ENCODE measurements at regions not wholly inside any gene's neighbourhood (a gene's known extent, or its start where the extent isn't known, plus 50 kb on each side); places are given as distances from the start of the nearest gene placed in this dataset.
"Not testable (repeated sequence)": the region's sequence is repeated elsewhere in the genome, so short reads cannot be mapped to it uniquely, and the experiment has no call there.

GRCh38 chr5:98121036-98121936, 652.2 kb upstream of the RGMB start:
- DNase-seq (ENCODE audit: low spot score), result no peak

GRCh38 chr5:98128271-98128670, 645.2 kb upstream of the RGMB start:
- no peak for DNase-seq (ENCODE audit: low spot score)

GRCh38 chr5:98128846-98129245, 644.6 kb upstream of the RGMB start:
- DNase-seq (ENCODE audit: low spot score), result no peak

- no peak for DNase-seq (ENCODE audit: low spot score)
Observed at GRCh38 chr5:98130261-98131035, 643.0 kb upstream of the RGMB start.

GRCh38 chr5:98144116-98144515, 629.3 kb upstream of the RGMB start:
- DNase-seq (ENCODE audit: low spot score), result no peak

GRCh38 chr5:98144710-98145109, 628.8 kb upstream of the RGMB start:
- no peak for DNase-seq (ENCODE audit: low spot score)

GRCh38 chr5:98157368-98157767, 616.1 kb upstream of the RGMB start:
- no peak for DNase-seq (ENCODE audit: low spot score)

GRCh38 chr5:98158440-98158839, 615.0 kb upstream of the RGMB start:
- no peak for DNase-seq (ENCODE audit: low spot score)

- DNase-seq (ENCODE audit: low spot score), result no peak
Observed at GRCh38 chr5:98163796-98164493, 609.5 kb upstream of the RGMB start.

GRCh38 chr5:98168871-98169270, 604.6 kb upstream of the RGMB start:
- no peak for DNase-seq (ENCODE audit: low spot score)

GRCh38 chr5:98170994-98171393, 602.5 kb upstream of the RGMB start:
- DNase-seq (ENCODE audit: low spot score), result no peak

GRCh38 chr5:98173334-98173733, 600.1 kb upstream of the RGMB start:
- no peak for DNase-seq (ENCODE audit: low spot score)

GRCh38 chr5:98175474-98175873, 598.0 kb upstream of the RGMB start:
- DNase-seq (ENCODE audit: low spot score), result no peak

- no peak for DNase-seq (ENCODE audit: low spot score)
Observed at GRCh38 chr5:98179791-98180755, 593.4 kb upstream of the RGMB start.

- DNase-seq (ENCODE audit: low spot score), result no peak
Observed at GRCh38 chr5:98186128-98186527, 587.3 kb upstream of the RGMB start.

- no peak for DNase-seq (ENCODE audit: low spot score)
Observed at GRCh38 chr5:98187945-98188344, 585.5 kb upstream of the RGMB start.

GRCh38 chr5:98190344-98190743, 583.1 kb upstream of the RGMB start:
- not testable (repeated sequence) for DNase-seq (ENCODE audit: low spot score)

- no peak for DNase-seq (ENCODE audit: low spot score)
Observed at GRCh38 chr5:98193921-98194760, 579.3 kb upstream of the RGMB start.

- no peak for DNase-seq (ENCODE audit: low spot score)
Observed at GRCh38 chr5:98200726-98201541, 572.5 kb upstream of the RGMB start.

- no peak for DNase-seq (ENCODE audit: low spot score)
Observed at GRCh38 chr5:98204798-98205197, 568.7 kb upstream of the RGMB start.
